ENCODE measurements at regions not wholly inside any gene's neighbourhood (a gene's known extent, or its start where the extent isn't known, plus 50 kb on each side); places are given as distances from the start of the nearest gene placed in this dataset.

DNA sequence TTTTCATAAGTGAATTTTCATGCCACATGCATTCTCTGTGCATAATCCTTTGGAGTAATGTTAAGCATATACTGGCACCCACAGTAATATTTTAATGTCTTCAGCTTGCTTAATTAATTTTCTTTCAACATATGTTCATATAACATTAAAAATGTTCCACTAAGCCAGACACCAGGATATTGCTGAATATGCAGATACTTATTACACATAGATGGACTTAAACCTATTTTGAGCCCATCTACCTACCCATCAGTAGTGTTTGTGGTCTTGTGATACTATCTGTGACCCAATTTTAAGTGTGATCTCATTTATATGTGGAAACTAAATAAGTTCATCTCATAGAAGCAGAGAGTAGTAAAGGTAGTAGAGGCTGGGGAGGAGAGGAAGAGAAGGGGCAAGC is 379.5 kb upstream of the JAG1 start:
- Histone ChIP-seq H3K4me3 (ENCODE audit: severe bottlenecking) (no peak overlapping the region), H3K9me3 (ENCODE audit: severe bottlenecking) (no peaks in the 10 kb centered on the region), H3K36me3 (ENCODE audit: low read depth) (no peaks in the 10 kb centered on the region), H3K4me1 (ENCODE audit: insufficient read depth, poor library complexity, severe bottlenecking) (no peaks in the 10 kb centered on the region), H3K27me3 (ENCODE audit: insufficient read depth, poor library complexity, severe bottlenecking) (no peaks in the 10 kb centered on the region), H3K27ac (ENCODE audit: poor library complexity, severe bottlenecking) (no peak overlapping the region)
- DNase-seq (ENCODE audit: low spot score) (no peak), ATAC-seq (ENCODE audit: low read depth) (no peak)
- TF ChIP-seq, protein P1, sequence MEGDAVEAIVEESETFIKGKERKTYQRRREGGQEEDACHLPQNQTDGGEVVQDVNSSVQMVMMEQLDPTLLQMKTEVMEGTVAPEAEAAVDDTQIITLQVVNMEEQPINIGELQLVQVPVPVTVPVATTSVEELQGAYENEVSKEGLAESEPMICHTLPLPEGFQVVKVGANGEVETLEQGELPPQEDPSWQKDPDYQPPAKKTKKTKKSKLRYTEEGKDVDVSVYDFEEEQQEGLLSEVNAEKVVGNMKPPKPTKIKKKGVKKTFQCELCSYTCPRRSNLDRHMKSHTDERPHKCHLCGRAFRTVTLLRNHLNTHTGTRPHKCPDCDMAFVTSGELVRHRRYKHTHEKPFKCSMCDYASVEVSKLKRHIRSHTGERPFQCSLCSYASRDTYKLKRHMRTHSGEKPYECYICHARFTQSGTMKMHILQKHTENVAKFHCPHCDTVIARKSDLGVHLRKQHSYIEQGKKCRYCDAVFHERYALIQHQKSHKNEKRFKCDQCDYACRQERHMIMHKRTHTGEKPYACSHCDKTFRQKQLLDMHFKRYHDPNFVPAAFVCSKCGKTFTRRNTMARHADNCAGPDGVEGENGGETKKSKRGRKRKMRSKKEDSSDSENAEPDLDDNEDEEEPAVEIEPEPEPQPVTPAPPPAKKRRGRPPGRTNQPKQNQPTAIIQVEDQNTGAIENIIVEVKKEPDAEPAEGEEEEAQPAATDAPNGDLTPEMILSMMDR (IDR thresholded peaks at IDR 0.05; ENCODE audit: poor library complexity, severe bottlenecking): no peak

- no peaks in the 10 kb centered on the region for H3K36me3 ChIP-seq (ENCODE audit: low read depth)
- H3K27ac ChIP-seq (ENCODE audit: poor library complexity, severe bottlenecking): no peak overlapping the region
- TF ChIP-seq, protein P1 (IDR thresholded peaks at IDR 0.05; ENCODE audit: poor library complexity, severe bottlenecking): no peak
- no peaks in the 10 kb centered on the region for H3K4me1 ChIP-seq (ENCODE audit: insufficient read depth, poor library complexity, severe bottlenecking)
- ATAC-seq (ENCODE audit: low read depth): no peak
- no peaks in the 10 kb centered on the region for H3K27me3 ChIP-seq (ENCODE audit: insufficient read depth, poor library complexity, severe bottlenecking)
- no peaks in the 10 kb centered on the region for H3K9me3 ChIP-seq (ENCODE audit: severe bottlenecking)
- H3K4me3 ChIP-seq (ENCODE audit: severe bottlenecking): no peak overlapping the region
- DNase-seq (ENCODE audit: low spot score): no peak
Observed at GRCh38 chr20:11054266-11054993, 380.6 kb upstream of the JAG1 start.

- no peak overlapping the region for H3K4me3 ChIP-seq (ENCODE audit: severe bottlenecking)
- no peak for DNase-seq (ENCODE audit: low spot score)
- no peaks in the 10 kb centered on the region for H3K9me3 ChIP-seq (ENCODE audit: severe bottlenecking)
- TF ChIP-seq, protein P1 (IDR thresholded peaks at IDR 0.05; ENCODE audit: poor library complexity, severe bottlenecking): no peak
- no peaks in the 10 kb centered on the region for H3K27me3 ChIP-seq (ENCODE audit: insufficient read depth, poor library complexity, severe bottlenecking)
- H3K4me1 ChIP-seq (ENCODE audit: insufficient read depth, poor library complexity, severe bottlenecking): no peaks in the 10 kb centered on the region
- no peaks in the 10 kb centered on the region for H3K36me3 ChIP-seq (ENCODE audit: low read depth)
- no peak overlapping the region for H3K27ac ChIP-seq (ENCODE audit: poor library complexity, severe bottlenecking)
- ATAC-seq (ENCODE audit: low read depth): no peak
Observed at GRCh38 chr20:11056414-11056813, 382.6 kb upstream of the JAG1 start.

GRCh38 chr20:11057624-11058023 is 383.8 kb upstream of the JAG1 start:
- H3K9me3 ChIP-seq (ENCODE audit: severe bottlenecking): no peaks in the 10 kb centered on the region
- no peaks in the 10 kb centered on the region for H3K4me1 ChIP-seq (ENCODE audit: insufficient read depth, poor library complexity, severe bottlenecking)
- TF ChIP-seq, protein P1 (IDR thresholded peaks at IDR 0.05; ENCODE audit: poor library complexity, severe bottlenecking): no peak
- no peaks in the 10 kb centered on the region for H3K36me3 ChIP-seq (ENCODE audit: low read depth)
- no peaks in the 10 kb centered on the region for H3K27me3 ChIP-seq (ENCODE audit: insufficient read depth, poor library complexity, severe bottlenecking)
- ATAC-seq (ENCODE audit: low read depth) (no peak), DNase-seq (ENCODE audit: low spot score) (no peak)
- H3K4me3 ChIP-seq (ENCODE audit: severe bottlenecking): no peak overlapping the region
- no peak overlapping the region for H3K27ac ChIP-seq (ENCODE audit: poor library complexity, severe bottlenecking)

DNA sequence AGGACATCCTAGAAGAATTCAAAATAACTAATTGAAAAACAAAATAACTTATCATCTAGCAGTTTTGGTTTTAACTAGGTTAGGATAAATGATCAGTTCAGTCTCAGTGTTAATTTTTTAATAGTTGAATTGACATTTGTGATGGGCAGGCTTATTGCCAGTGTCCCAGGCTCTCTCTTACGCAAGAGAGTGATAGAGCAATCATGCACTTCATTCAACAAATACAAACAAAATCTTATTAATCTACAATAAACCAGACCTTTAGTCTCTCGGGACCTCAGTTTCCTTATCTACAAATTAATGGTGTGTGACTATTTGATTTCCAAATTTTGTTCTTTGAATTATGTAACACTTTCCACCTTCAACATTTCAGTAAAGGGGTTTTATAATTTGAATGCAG is 385.9 kb upstream of the JAG1 start:
- Histone ChIP-seq H3K4me3 (ENCODE audit: severe bottlenecking) (no peak overlapping the region), H3K27ac (ENCODE audit: poor library complexity, severe bottlenecking) (no peak overlapping the region), H3K27me3 (ENCODE audit: insufficient read depth, poor library complexity, severe bottlenecking) (no peaks in the 10 kb centered on the region), H3K9me3 (ENCODE audit: severe bottlenecking) (no peaks in the 10 kb centered on the region), H3K36me3 (ENCODE audit: low read depth) (no peaks in the 10 kb centered on the region), H3K4me1 (ENCODE audit: insufficient read depth, poor library complexity, severe bottlenecking) (no peaks in the 10 kb centered on the region)
- TF ChIP-seq, protein P1 (IDR thresholded peaks at IDR 0.05; ENCODE audit: poor library complexity, severe bottlenecking): no peak
- DNase-seq (ENCODE audit: low spot score) (no peak), ATAC-seq (ENCODE audit: low read depth) (no peak)

Data from RWPE2 (cell line).